Kidney (tissue), 13 donors: ENCODE measurements at regions not wholly inside any gene's neighbourhood (a gene's known extent, or its start where the extent isn't known, plus 50 kb on each side); places are given as distances from the start of the nearest gene placed in this dataset.

Source experiments
- DNase-seq, 5 donors: peaks; one replicate each; pipeline ENCODE4 v3.0.0-alpha.2; 2013 to 2020
- FAIRE-seq: peaks from 2 replicates; lab custom pipeline; 2012; peaks lifted over from hg19 to GRCh38; lab: Jason Lieb, UNC
- H3K27ac ChIP-seq, 2 donors: one replicate each; pipeline ENCODE4 v1.7.0; 2013; ENCODE audit warnings: low read depth in 2 of 2, low read length in 2 of 2, inconsistent platforms in 1 of 2
- H3K27me3 ChIP-seq: one replicate; pipeline ENCODE4 v1.7.1; 2013; ENCODE audit warnings: low read length, inconsistent platforms; ENCODE audit not compliant: control insufficient read depth, insufficient read depth
- H3K36me3 ChIP-seq, 3 donors: one replicate each; pipeline versions ENCODE4 v1.7.0 to v1.7.1; 2013; ENCODE audit warnings: low read length in 3 of 3, control low read depth in 1 of 3, inconsistent platforms in 1 of 3; ENCODE audit not compliant: insufficient read depth in 3 of 3, control insufficient read depth in 2 of 3
- H3K4me1 ChIP-seq, 3 donors: one replicate each; pipeline versions ENCODE4 v1.7.0 to v1.7.1; 2013; ENCODE audit warnings: low read length in 3 of 3, inconsistent platforms in 1 of 3, low read depth in 1 of 3; ENCODE audit not compliant: control insufficient read depth in 2 of 3, insufficient read depth in 2 of 3
- H3K4me3 ChIP-seq, 3 donors: one replicate each; pipeline versions ENCODE4 v1.7.0 to v1.8.1; 2013; ENCODE audit warnings: low read length in 3 of 3, control low read depth in 1 of 3, inconsistent platforms in 1 of 3
- H3K9ac ChIP-seq, 3 donors: one replicate each; pipeline versions ENCODE4 v1.7.0 to v1.7.1; 2013; ENCODE audit warnings: low read length in 3 of 3, control low read depth in 1 of 3, inconsistent platforms in 1 of 3
- H3K9me3 ChIP-seq, 3 donors: one replicate each; pipeline versions ENCODE4 v1.7.0 to v1.7.1; 2013; ENCODE audit warnings: low read length in 3 of 3, control low read depth in 1 of 3, inconsistent platforms in 1 of 3; ENCODE audit not compliant: control insufficient read depth in 2 of 3, insufficient read depth in 1 of 3
- intact Hi-C: fragments of 100-400 bp; cut with DNase I; formaldehyde crosslinking; loops from one replicate; pipeline ENCODE4 v1.11.1; 2022
- TF ChIP-seq, protein P1 (sequence below): IDR thresholded peaks from 3 replicates; pipeline ENCODE4 v1.5.1; 2012; ENCODE audit warnings: mild to moderate bottlenecking, moderate library complexity, borderline replicate concordance; ENCODE audit not compliant: insufficient read depth; ENCODE audit errors: extremely low read depth
- donor health status: control.
- donor health status: control.
- donor health status: control.
- donor health status: control.
- donor health status: control.
- donor health status: DM: yes; HTN: yes; CAD: no.
- donor health status: Normal renal cell carcinoma (clear cell type).

- no peaks in the 10 kb centered on the region for H3K9me3 ChIP-seq
- intact Hi-C loops = no loop called here
Measured at GRCh38 chr5:110289512-110289810, 437.0 kb downstream of the TMEM232 start.

DNA sequence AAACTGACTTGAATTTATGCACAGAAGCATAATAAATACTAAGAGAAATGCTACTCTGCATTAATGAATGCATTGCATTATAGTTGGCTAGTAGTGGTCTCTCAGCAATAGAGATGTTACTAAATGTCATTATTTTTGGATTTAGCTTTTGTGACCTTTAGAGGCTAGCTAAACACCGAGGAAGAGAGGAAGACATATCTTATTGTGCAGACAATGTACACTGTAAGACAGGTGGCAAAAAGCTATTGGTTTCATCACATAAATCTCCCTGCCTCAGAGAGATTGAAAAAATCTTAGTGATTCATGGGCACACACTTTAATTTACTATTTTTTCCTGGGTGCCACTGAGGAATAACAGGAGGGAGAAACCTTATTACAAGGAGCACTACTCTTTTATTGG lies 435.9 kb downstream of the TMEM232 start:
- Histone ChIP-seq H3K4me3 (no peak overlapping the region), H3K36me3 (no peaks in the 10 kb centered on the region), H3K27me3 (no peaks in the 10 kb centered on the region), H3K9me3 (no peaks in the 10 kb centered on the region), H3K9ac (no peak overlapping the region), H3K4me1 (no peaks in the 10 kb centered on the region), H3K27ac (no peak overlapping the region)
- FAIRE-seq (no peak), DNase-seq (peak in 1 of 5 donors; percentile 2)
- intact Hi-C loops = no loop called here
- TF ChIP-seq, protein P1, sequence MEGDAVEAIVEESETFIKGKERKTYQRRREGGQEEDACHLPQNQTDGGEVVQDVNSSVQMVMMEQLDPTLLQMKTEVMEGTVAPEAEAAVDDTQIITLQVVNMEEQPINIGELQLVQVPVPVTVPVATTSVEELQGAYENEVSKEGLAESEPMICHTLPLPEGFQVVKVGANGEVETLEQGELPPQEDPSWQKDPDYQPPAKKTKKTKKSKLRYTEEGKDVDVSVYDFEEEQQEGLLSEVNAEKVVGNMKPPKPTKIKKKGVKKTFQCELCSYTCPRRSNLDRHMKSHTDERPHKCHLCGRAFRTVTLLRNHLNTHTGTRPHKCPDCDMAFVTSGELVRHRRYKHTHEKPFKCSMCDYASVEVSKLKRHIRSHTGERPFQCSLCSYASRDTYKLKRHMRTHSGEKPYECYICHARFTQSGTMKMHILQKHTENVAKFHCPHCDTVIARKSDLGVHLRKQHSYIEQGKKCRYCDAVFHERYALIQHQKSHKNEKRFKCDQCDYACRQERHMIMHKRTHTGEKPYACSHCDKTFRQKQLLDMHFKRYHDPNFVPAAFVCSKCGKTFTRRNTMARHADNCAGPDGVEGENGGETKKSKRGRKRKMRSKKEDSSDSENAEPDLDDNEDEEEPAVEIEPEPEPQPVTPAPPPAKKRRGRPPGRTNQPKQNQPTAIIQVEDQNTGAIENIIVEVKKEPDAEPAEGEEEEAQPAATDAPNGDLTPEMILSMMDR = no peak

More at GRCh38 chr5:110289512-110289810, 437.0 kb downstream of the TMEM232 start:
- Histone ChIP-seq H3K27me3 (no peaks in the 10 kb centered on the region), H3K4me3 (no peak overlapping the region), H3K9ac (no peak overlapping the region), H3K36me3 (no peaks in the 10 kb centered on the region), H3K27ac (no peak overlapping the region), H3K4me1 (no peaks in the 10 kb centered on the region)
- FAIRE-seq (no peak), DNase-seq (no peak)
- TF ChIP-seq, protein P1 = no peak

GRCh38 chr5:110294281-110294680 lies 432.2 kb downstream of the TMEM232 start:
- no peak for DNase-seq
- H3K9me3 ChIP-seq = no peaks in the 10 kb centered on the region
- H3K4me1 ChIP-seq = no peaks in the 10 kb centered on the region
- no peak overlapping the region for H3K9ac ChIP-seq
- FAIRE-seq = no peak
- intact Hi-C loops = no loop called here
- no peak overlapping the region for H3K4me3 ChIP-seq
- no peak overlapping the region for H3K27ac ChIP-seq
- no peaks in the 10 kb centered on the region for H3K27me3 ChIP-seq
- H3K36me3 ChIP-seq = no peaks in the 10 kb centered on the region
- TF ChIP-seq, protein P1 = no peak

DNA sequence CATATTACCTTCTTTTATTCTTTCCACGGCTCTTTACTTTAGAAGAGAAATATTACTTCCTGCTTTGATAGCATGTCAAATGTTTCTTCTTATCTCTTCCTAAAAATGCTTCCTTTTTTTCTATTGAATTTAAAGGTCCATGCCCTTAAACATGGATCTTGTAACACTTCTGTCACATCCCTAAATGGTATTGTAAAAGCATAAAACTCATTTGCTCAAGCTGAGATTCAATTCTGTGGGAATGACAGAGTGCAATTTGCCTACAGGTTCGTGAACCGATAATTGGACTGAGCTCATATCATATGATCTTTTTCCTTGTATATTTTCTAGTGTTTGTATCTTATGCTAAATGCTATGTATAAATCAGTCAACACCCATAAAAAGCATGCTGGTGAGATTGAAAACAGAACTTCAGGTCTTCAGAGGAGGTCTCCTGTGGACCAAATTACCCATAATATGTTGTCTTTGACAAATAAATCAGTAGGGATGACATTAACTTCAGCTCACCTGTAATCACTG lies 429.3 kb downstream of the TMEM232 start:
- H3K27me3 ChIP-seq = no peaks in the 10 kb centered on the region
- H3K9ac ChIP-seq = no peak overlapping the region
- TF ChIP-seq, protein P1 = no peak
- DNase-seq (no peak), FAIRE-seq (no peak)
- H3K4me1 ChIP-seq = no peaks in the 10 kb centered on the region
- H3K36me3 ChIP-seq = no peaks in the 10 kb centered on the region
- no peak overlapping the region for H3K4me3 ChIP-seq
- peaks cover 0 to 7% (median 0%) of the 10 kb centered on the region in 3 donors for H3K9me3 ChIP-seq
- no peak overlapping the region for H3K27ac ChIP-seq
- intact Hi-C loops = no loop called here
